HCT116 (cell line): ENCODE measurements at regions not wholly inside any gene's neighbourhood (a gene's known extent, or its start where the extent isn't known, plus 50 kb on each side); places are given as distances from the start of the nearest gene placed in this dataset.

ENCODE experiments used
- ATAC-seq: fragments of 200-7000 bp; cut with Tn5 transposase; 2 replicates; pipeline ENCODE4 v1.9.1; 2020; ENCODE audit warnings: mild to moderate bottlenecking, moderate library complexity
- BruUV-seq: library from RNA; stranded (reverse); fragments of 400-500 nt; replicated peaks from 2 replicates; lab custom pipeline; 2021; lab: Mats Ljungman, UMichigan
- CTCF ChIA-PET: fragments of 300-600 bp; sonication (Branson Sonifier 250); formaldehyde crosslinking; loops from one replicate; lab custom pipeline; 2021; ENCODE audit warnings: antibody characterized with exemption; lab: Charles Lee
- POLR2A ChIA-PET: fragments of 300-600, 350-600 bp; sonication (Branson Sonifier 250); formaldehyde crosslinking; loops from one replicate; lab custom pipeline; 2021; ENCODE audit warnings: antibody characterized with exemption; lab: Charles Lee
- RAD21 ChIA-PET, 2 experiments: fragments of 300-600 bp; sonication (Branson Sonifier 250); formaldehyde crosslinking; loops; one replicate each; lab custom pipeline; 2023; ENCODE audit warnings: low total read pairs in 2 of 2; ENCODE audit not compliant: uncharacterized antibody in 2 of 2, unreplicated experiment in 2 of 2, low non-redundant PET in 1 of 2; lab: Charles Lee
- DNase-seq: peaks from one replicate; pipeline ENCODE4 v3.0.0-alpha.2; 2010; ENCODE audit warnings: low read depth, low spot score
- H2AFZ ChIP-seq: fragments of 200-600 bp; shearing (Covaris generic), sonication (generic); 2 replicates; pipeline ENCODE4 v1.6.1; 2017; ENCODE audit warnings: low read depth, mixed run types, mixed read lengths, antibody characterized with exemption, low read length; ENCODE audit not compliant: poor library complexity, severe bottlenecking
- H3K27ac ChIP-seq: 2 replicates; pipeline ENCODE4 v1.5.1; 2012; ENCODE audit warnings: low read depth, low read length
- H3K27me3 ChIP-seq: fragments of 200-600 bp; sonication (generic); 2 replicates; pipeline ENCODE4 v1.6.1; 2016; ENCODE audit warnings: mixed run types, low read length, mixed read lengths; ENCODE audit not compliant: insufficient read depth
- H3K36me3 ChIP-seq, 2 experiments: fragments of 200-500 bp in 1 of 2; fragments of 200-600 bp in 1 of 2; sonication (Bioruptor generic) in 1 of 2; sonication (generic) in 1 of 2; 2 replicates each; pipeline versions ENCODE4 v1.5.1 to v1.6.1; 2014 to 2016; ENCODE audit warnings: low read length in 2 of 2, inconsistent platforms in 1 of 2, mixed read lengths in 1 of 2, mixed run types in 1 of 2; ENCODE audit not compliant: insufficient read depth in 2 of 2, control insufficient read depth in 1 of 2
- H3K4me1 ChIP-seq, 2 experiments: fragments of 200-600 bp in 1 of 2; sonication (generic) in 1 of 2; 2 replicates each; pipeline versions ENCODE4 v1.5.1 to v1.6.1; 2012 to 2017; ENCODE audit warnings: low read length in 2 of 2, inconsistent platforms in 1 of 2, mild to moderate bottlenecking in 1 of 2, mixed read lengths in 1 of 2, mixed run types in 1 of 2, moderate library complexity in 1 of 2; ENCODE audit not compliant: insufficient read depth in 2 of 2, control insufficient read depth in 1 of 2
- H3K4me2 ChIP-seq: fragments of 200-600 bp; sonication (generic); 2 replicates; pipeline ENCODE4 v1.6.1; 2017; ENCODE audit warnings: mixed run types, low read length, mixed read lengths
- H3K4me3 ChIP-seq, 2 experiments: fragments of 200-600 bp in 1 of 2; sonication (generic) in 1 of 2; replicated peaks in 1 of 2; 2 replicates each; pipeline ENCODE4 v1.5.1; 2011 to 2016; ENCODE audit warnings: low read length in 2 of 2, control low read depth in 1 of 2, low read depth in 1 of 2, mild to moderate bottlenecking in 1 of 2, mixed read lengths in 1 of 2, mixed run types in 1 of 2
- H3K79me2 ChIP-seq: fragments of 200-600 bp; sonication (generic); 2 replicates; pipeline ENCODE4 v1.6.1; 2017; ENCODE audit warnings: mild to moderate bottlenecking, mixed run types, low read length, moderate library complexity, mixed read lengths; ENCODE audit not compliant: insufficient read depth
- H3K9ac ChIP-seq: fragments of 200-600 bp; sonication (generic); 2 replicates; pipeline ENCODE4 v1.6.1; 2016; ENCODE audit warnings: low read length, mixed read lengths
- H3K9me2 ChIP-seq: fragments of 200-600 bp; sonication (generic), shearing (Covaris generic); 2 replicates; pipeline ENCODE4 v1.6.1; 2017; ENCODE audit warnings: mixed run types, mild to moderate bottlenecking, moderate library complexity; ENCODE audit not compliant: insufficient read depth
- H3K9me3 ChIP-seq, 2 experiments: fragments of 200-500 bp in 1 of 2; fragments of 200-600 bp in 1 of 2; sonication (Bioruptor generic) in 1 of 2; sonication (generic) in 1 of 2; 2 replicates each; pipeline ENCODE4 v1.6.1; 2014 to 2017; ENCODE audit warnings: low read length in 2 of 2, mixed read lengths in 2 of 2, inconsistent platforms in 1 of 2, low read depth in 1 of 2, mild to moderate bottlenecking in 1 of 2, mixed run types in 1 of 2, moderate library complexity in 1 of 2; ENCODE audit not compliant: control insufficient read depth in 1 of 2, insufficient read depth in 1 of 2
- H4K20me1 ChIP-seq: fragments of 200-600 bp; sonication (generic), shearing (Covaris generic); 2 replicates; pipeline ENCODE4 v1.6.1; 2017; ENCODE audit warnings: mixed run types, mild to moderate bottlenecking, moderate library complexity; ENCODE audit not compliant: insufficient read depth
- CBX3 ChIP-seq: IDR thresholded peaks from 2 replicates; pipeline ENCODE4 v1.6.1; 2012; ENCODE audit warnings: low read depth
- CEBPB ChIP-seq: IDR thresholded peaks from 2 replicates; pipeline ENCODE4 v1.6.1; 2012; ENCODE audit warnings: low read depth
- CTCF ChIP-seq, 3 experiments: fragments of 200-600 bp in 1 of 3; sonication (generic) in 1 of 3; IDR thresholded peaks in 2 of 3; conservative IDR thresholded peaks in 1 of 3; 2 replicates each; pipeline ENCODE4 v1.5.1; 2012 to 2017; ENCODE audit warnings: low read depth in 2 of 3, low read length in 2 of 3, antibody characterized with exemption in 1 of 3, borderline replicate concordance in 1 of 3, control low read depth in 1 of 3, mild to moderate bottlenecking in 1 of 3, mixed read lengths in 1 of 3, mixed run types in 1 of 3, moderate library complexity in 1 of 3; ENCODE audit not compliant: insufficient read depth in 1 of 3
- EZH2 ChIP-seq: fragments of 200-600 bp; sonication (generic); IDR thresholded peaks from 2 replicates; pipeline ENCODE4 v1.6.1; 2017; ENCODE audit warnings: antibody characterized with exemption, mixed run types
- EZH2phosphoT487 ChIP-seq: fragments of 200-600 bp; IDR thresholded peaks from 2 replicates; pipeline ENCODE4 v1.6.1; 2018; ENCODE audit warnings: antibody characterized with exemption, borderline replicate concordance
- FOSL1 ChIP-seq: IDR thresholded peaks from 2 replicates; pipeline ENCODE4 v1.6.1; 2012; ENCODE audit warnings: low read depth
- JUND ChIP-seq: IDR thresholded peaks from 2 replicates; pipeline ENCODE4 v1.6.1; 2012
- MAX ChIP-seq: IDR thresholded peaks from 2 replicates; pipeline ENCODE4 v1.6.1; 2012
- POLR2A ChIP-seq: IDR thresholded peaks from 2 replicates; pipeline ENCODE4 v1.7.0; 2011; ENCODE audit warnings: borderline replicate concordance; ENCODE audit not compliant: insufficient read depth, insufficient read length; ENCODE audit errors: extremely low read depth
- RAD21 ChIP-seq: IDR thresholded peaks from 2 replicates; pipeline ENCODE4 v1.6.1; 2012; ENCODE audit warnings: low read depth, mild to moderate bottlenecking
- REST ChIP-seq: IDR thresholded peaks from 2 replicates; pipeline ENCODE4 v1.6.1; 2012; ENCODE audit warnings: low read depth
- SRF ChIP-seq: IDR thresholded peaks from 2 replicates; pipeline ENCODE4 v1.6.1; 2012; ENCODE audit warnings: low read depth
- TCF7L2 ChIP-seq: IDR thresholded peaks from 2 replicates; pipeline ENCODE4 v1.7.0; 2011; ENCODE audit warnings: borderline replicate concordance, inconsistent platforms; ENCODE audit not compliant: insufficient read depth, insufficient read length; ENCODE audit errors: extremely low read depth
- YY1 ChIP-seq: IDR thresholded peaks from 2 replicates; pipeline ENCODE4 v1.6.1; 2011; ENCODE audit warnings: low read length, low read depth, moderate library complexity, mild to moderate bottlenecking; ENCODE audit not compliant: insufficient replicate concordance; ENCODE audit errors: extremely low read depth
- ZBTB33 ChIP-seq: IDR thresholded peaks from 2 replicates; pipeline ENCODE4 v1.6.1; 2011; ENCODE audit warnings: mild to moderate bottlenecking, low read length, moderate library complexity; ENCODE audit not compliant: insufficient replicate concordance; ENCODE audit errors: extremely low read depth
- ZFX ChIP-seq: fragments of 450-650 bp; IDR thresholded peaks from 2 replicates; pipeline ENCODE4 v1.6.1; 2017
- ZNF274 ChIP-seq: fragments of 200-500 bp; sonication (Bioruptor generic); IDR thresholded peaks from 2 replicates; pipeline ENCODE4 v1.6.1; 2014; ENCODE audit warnings: mild to moderate bottlenecking, low read depth, low read length, inconsistent platforms
- intact Hi-C: fragments of 100-400 bp; cut with micrococcal nuclease; formaldehyde crosslinking; loops from 2 replicates; pipeline ENCODE4 v1.10.0; 2022

- POLR2A ChIA-PET = no interaction called here
- no TSS peak for BruUV-seq
- ATAC-seq (no peak), DNase-seq (no peak)
- Histone ChIP-seq H3K9ac (no peak overlapping the region), H4K20me1 (no peaks in the 10 kb centered on the region), H3K4me1 (no peaks in the 10 kb centered on the region), H3K27me3 (no peaks in the 10 kb centered on the region), H2AFZ (no peak overlapping the region), H3K27ac (no peak overlapping the region), H3K79me2 (no peaks in the 10 kb centered on the region), H3K9me2 (no peaks in the 10 kb centered on the region), H3K4me3 (no peak overlapping the region), H3K36me3 (no peaks in the 10 kb centered on the region), H3K4me2 (no peak overlapping the region), H3K9me3 (peaks cover 3 to 8% of the 10 kb centered on the region in 2 experiments; a peak in 1 of 4 replicates)
- TF ChIP-seq EZH2phosphoT487 (no peak), CTCF (IDR thresholded peaks at IDR 0.05 in 2 of 3, conservative IDR thresholded peaks at IDR 0.05 in 1 of 3; ENCODE audit: borderline replicate concordance in 1 of 3, insufficient read depth in 1 of 3, low read depth in 2 of 3, low read length in 2 of 3) (no peak), JUND (no peak), EZH2 (no peak), RAD21 (no peak), YY1 (no peak), CBX3 (no peak), POLR2A (no peak), TCF7L2 (no peak), REST (no peak), MAX (no peak), ZBTB33 (no peak), FOSL1 (no peak), SRF (no peak), ZNF274 (no peak), CEBPB (no peak), ZFX (no peak)
- CTCF ChIA-PET = no interaction called here
- RAD21 ChIA-PET = no interaction called here
- intact Hi-C loops = no loop called here
Observed at GRCh38 chr5:163943546-163943945, 438.1 kb downstream of the MAT2B start.
